Kidney tubule cell (primary cell): ENCODE measurements at regions not wholly inside any gene's neighbourhood (a gene's known extent, or its start where the extent isn't known, plus 50 kb on each side); places are given as distances from the start of the nearest gene placed in this dataset.

Experiments used
- DNase-seq: peaks from one replicate; pipeline ENCODE4 v3.0.0-alpha.2; 2018; ENCODE audit warnings: low spot score

- no peak for DNase-seq
Observed at GRCh38 chr5:96283589-96283988, 149.5 kb downstream of the PCSK1 start.

DNA sequence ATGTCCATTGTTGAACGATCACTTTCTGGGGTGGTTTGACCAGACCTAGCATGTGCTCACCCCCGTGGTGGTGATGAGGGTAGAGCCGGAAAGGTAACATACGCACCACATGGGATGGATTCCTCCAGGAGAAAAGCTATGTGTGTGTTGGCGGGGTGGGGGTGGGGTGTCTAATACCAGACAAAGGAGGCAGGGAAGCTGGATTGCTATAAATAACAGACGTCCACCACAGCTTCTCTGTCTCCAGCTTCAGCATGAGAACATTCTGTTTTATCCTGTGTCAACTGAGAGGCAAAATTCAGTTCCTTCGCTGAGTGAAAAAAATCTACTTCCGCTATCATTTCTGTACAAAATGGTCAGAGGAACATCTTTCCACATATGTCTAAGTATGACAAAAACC, 151.0 kb downstream of the PCSK1 start:
- no peak for DNase-seq

DNA sequence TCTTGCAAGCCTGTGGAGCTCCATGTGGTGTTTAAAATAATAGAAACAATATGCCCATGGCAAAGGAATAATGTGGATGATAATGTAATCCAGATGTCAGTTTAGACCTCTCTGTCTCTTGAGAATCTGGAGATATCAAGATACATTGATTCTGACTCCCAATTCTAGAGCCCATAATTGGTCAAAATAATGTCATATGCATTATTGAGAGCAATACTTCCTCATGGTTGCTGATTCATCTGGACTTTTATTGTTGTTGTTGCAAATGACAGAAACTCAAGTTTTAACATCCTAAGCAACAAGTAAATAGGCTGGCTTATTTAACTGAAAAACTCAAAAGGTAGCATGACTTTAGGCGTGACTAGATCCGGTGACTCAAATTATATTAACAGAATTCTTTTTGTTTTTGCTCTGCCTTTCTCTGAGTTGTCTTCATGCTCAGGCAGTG, 152.1 kb downstream of the PCSK1 start:
- DNase-seq, result peak; percentile 41

DNA sequence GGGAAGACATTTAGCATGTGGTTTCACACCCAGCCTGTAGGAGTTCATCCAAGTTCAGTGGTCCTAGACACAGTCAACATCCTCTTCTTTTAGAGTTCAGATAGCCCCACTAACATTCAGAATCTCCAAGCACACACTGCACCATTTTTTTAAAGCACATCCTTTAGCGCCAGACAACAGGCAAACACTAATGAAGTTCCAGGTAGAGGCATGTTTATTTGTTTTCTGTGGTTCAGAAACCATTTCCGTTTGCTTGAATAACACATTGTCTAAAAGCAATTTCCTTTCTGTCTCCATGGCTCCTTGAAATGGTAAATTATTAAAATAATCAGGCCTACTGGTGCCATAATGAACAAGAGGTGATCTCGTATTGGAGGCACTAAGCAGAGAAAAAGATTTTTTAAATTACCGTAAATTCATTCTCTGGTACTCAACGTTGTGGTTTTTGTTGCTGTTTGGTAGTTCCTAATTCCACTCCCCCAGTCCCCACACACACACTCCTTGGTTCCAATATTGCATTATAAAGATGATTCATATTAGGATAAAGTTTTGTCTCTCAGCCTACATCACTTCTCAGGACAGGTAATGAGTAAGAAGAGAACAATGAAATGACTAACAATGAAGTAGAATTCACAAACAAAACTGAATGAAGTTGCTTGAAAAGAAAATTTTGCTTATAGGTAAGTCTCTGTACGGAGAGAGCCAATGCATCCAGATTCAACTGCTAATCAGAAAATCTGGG, 153.1 kb downstream of the PCSK1 start:
- peak; percentile 82 for DNase-seq

DNA sequence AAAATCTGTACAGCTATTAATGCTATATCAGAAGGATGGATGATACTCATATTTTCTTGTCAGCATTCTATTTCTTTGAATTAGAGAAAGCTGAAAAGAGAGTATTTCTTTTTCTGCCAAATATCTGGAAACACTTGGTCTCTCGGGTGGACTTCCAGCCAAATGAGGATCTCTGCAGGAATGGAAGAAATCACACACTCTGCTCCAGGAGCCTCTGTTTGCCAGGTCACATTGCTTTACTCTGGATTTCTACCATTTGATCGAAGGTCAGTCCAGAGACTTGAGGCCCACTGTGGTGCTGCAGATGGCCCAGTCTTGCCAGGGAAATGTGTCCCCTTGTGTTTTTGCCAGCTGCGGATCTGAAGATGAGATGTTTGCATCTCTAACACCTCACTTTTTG, 154.1 kb downstream of the PCSK1 start:
- no peak for DNase-seq

GRCh38 chr5:96275051-96275450, 158.0 kb downstream of the PCSK1 start:
- no peak for DNase-seq

- DNase-seq, result no peak
Observed at GRCh38 chr5:96265487-96265886, 167.6 kb downstream of the PCSK1 start.

GRCh38 chr5:96264047-96264446, 169.0 kb downstream of the PCSK1 start:
- DNase-seq, result no peak

DNA sequence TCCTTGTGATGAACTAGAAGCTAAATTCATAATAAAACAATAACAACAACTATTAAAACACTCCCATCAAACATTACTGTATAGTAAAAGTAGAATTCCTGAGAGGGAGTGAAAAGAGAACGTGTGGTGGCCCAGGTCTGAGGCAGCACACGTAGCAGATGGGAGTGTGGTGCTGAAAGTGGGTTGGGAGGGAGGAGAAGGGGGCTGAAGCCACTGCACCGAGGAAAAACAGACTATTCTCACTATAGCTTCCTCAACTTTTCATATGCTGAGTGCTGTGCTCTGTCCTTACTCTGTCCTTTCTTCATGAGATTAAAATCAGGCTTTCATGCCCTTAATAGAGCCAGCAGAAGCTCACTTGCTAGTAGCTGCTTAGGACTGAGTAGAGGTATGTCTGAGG, 170.9 kb downstream of the PCSK1 start:
- no peak for DNase-seq

- DNase-seq, result no peak
Observed at GRCh38 chr5:96260009-96260408, 173.0 kb downstream of the PCSK1 start.

GRCh38 chr5:96259151-96259772, 173.8 kb downstream of the PCSK1 start:
- DNase-seq, result peak; percentile 80

DNA sequence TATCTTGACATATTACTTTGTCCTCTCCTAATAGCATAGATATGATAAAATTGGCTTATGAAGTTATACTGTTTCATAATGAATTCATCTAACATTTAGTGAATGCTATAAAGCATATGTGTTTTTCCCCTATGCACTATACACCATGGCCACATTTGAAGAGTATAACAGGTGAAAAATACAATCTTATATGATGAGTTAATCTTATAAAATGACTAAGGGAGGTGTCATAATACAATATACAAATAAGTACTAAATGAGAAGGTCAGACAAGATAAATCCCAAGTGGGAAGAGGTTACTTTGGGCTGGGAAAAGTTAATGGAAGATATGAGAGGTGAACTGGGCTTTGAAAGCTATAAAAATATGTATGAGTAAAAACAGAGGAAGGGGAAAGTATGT, 174.4 kb downstream of the PCSK1 start:
- DNase-seq, result no peak

DNA sequence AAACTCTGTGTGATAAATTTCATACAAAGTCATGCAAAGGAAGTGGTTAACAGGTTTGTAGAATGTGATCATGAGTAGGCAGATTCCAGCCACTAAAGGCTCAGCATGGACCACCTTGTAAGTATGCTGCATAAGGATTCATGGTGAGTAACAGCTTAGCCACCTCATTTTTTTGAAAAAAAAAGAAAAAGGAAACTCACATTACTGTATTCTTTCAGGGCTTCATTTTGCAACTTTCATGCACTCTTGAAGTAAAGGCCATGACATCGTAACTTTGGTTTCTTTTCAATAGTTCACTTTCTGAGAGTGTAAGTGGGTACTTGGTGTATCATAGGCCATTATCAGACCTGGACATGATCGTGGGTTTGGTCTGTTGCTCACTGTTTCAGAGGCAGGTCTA, 175.1 kb downstream of the PCSK1 start:
- DNase-seq, result peak; percentile 81

DNA sequence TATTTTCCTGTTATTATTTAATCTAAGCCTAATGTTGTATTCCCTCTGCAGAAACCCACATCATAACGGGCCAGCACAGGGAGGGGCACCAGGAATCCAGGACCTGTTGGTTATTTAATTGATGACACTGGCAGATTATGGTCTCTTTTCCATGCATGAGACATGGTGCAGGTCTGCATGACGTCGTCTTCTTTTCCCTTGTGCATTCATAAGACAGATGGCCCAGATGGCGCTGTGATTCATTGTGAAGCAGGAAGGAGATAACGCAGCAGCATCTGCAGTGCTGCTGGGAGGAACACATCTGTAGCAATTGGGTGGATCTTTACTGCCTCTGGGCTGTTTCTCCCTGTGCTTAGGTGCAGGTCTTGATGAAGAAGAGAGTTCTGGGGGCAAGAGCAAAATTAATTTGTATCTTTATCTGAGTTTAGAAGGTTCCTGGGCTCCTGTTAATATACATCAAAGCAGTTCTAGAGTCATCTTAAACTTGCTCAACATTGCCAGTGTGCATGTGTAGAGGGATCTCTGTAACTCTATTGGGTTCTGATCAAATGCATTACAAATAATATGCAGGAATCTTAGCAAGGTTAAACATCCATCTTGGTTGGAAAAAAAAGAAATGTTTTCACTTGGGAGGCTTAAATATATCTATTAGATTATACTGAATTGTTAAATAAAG, 176.1 kb downstream of the PCSK1 start:
- peak; percentile 42 for DNase-seq

- peak; percentile 69 for DNase-seq
Observed at GRCh38 chr5:96254980-96255691, 177.9 kb downstream of the PCSK1 start.

- DNase-seq, result no peak
Observed at GRCh38 chr5:96253140-96253539, 179.9 kb downstream of the PCSK1 start.

- DNase-seq, result no peak
Observed at GRCh38 chr5:96252596-96252995, 180.5 kb downstream of the PCSK1 start.

DNA sequence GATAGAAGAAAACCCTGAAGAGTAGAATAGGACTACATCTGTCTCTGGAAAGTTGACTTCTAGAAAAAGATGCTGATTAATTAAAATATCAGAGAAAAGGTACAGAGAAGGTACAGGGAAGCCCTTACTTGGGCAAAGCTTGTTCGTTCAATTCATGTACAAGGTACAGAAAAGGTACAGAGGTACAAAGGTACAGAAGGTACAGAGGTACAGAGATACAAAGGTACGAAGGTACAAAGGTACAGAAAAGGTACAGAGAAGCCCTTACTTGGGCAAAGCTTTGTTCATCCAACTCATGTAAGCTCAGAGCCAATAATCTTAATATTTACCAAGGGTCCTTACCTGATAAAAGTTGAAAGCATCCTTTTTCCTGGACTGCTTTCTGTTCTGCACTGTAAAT, 182.3 kb downstream of the PCSK1 start:
- no peak for DNase-seq

- no peak for DNase-seq
Observed at GRCh38 chr5:96248131-96248530, 184.9 kb downstream of the PCSK1 start.

- no peak for DNase-seq
Observed at GRCh38 chr5:96247708-96248107, 185.3 kb downstream of the PCSK1 start.

GRCh38 chr5:96247097-96247701, 185.8 kb downstream of the PCSK1 start:
- DNase-seq, result peak; percentile 85
